A673 (cell line): ENCODE measurements at regions not wholly inside any gene's neighbourhood (a gene's known extent, or its start where the extent isn't known, plus 50 kb on each side); places are given as distances from the start of the nearest gene placed in this dataset.

Experiments used
- BruUV-seq: library from RNA; stranded (reverse); fragments of 400-500 nt; replicated peaks from 2 replicates; lab custom pipeline; 2021; lab: Mats Ljungman, UMichigan
- CTCF ChIA-PET: fragments of 300-600 bp; sonication (Branson Sonifier 250); formaldehyde crosslinking; loops from one replicate; lab custom pipeline; 2022; ENCODE audit warnings: antibody characterized with exemption; lab: Charles Lee
- POLR2A ChIA-PET: fragments of 300-600 bp; sonication (Branson Sonifier 250); formaldehyde crosslinking; loops from one replicate; lab custom pipeline; 2022; ENCODE audit warnings: antibody characterized with exemption; ENCODE audit not compliant: low non-redundant PET; lab: Charles Lee
- DNase-seq: peaks from one replicate; pipeline ENCODE4 v3.0.0-alpha.2; 2015; ENCODE audit warnings: low spot score
- H3K27ac ChIP-seq: fragments of 200-600 bp; sonication (generic); 2 replicates; pipeline ENCODE4 v1.5.1; 2016; ENCODE audit warnings: mixed run types, low read depth, mild to moderate bottlenecking, mixed read lengths, antibody characterized with exemption, low read length; ENCODE audit not compliant: poor library complexity, severe bottlenecking
- H3K27me3 ChIP-seq: fragments of 200-600 bp; sonication (generic); replicated peaks from 2 replicates; pipeline ENCODE4 v1.6.1; 2017; ENCODE audit warnings: mixed run types, low read depth, mild to moderate bottlenecking, mixed read lengths, antibody characterized with exemption, low read length; ENCODE audit not compliant: insufficient read depth, poor library complexity
- H3K36me3 ChIP-seq: fragments of 200-600 bp; sonication (generic); 2 replicates; pipeline ENCODE4 v1.6.1; 2016; ENCODE audit warnings: mixed run types, mild to moderate bottlenecking, mixed read lengths, antibody characterized with exemption, low read length; ENCODE audit not compliant: insufficient read depth, poor library complexity, severe bottlenecking
- H3K4me1 ChIP-seq: fragments of 200-600 bp; sonication (generic); 2 replicates; pipeline ENCODE4 v1.6.1; 2017; ENCODE audit warnings: mixed run types, mild to moderate bottlenecking, mixed read lengths, antibody characterized with exemption, low read length; ENCODE audit not compliant: insufficient read depth, poor library complexity, severe bottlenecking
- H3K4me3 ChIP-seq: fragments of 200-600 bp; sonication (generic); 2 replicates; pipeline ENCODE4 v1.5.1; 2016; ENCODE audit warnings: low read depth, mixed run types, mild to moderate bottlenecking, mixed read lengths, low read length; ENCODE audit not compliant: poor library complexity, severe bottlenecking
- H3K9me3 ChIP-seq: fragments of 200-600 bp; sonication (generic); 2 replicates; pipeline ENCODE4 v1.6.1; 2016; ENCODE audit warnings: mixed run types, low read depth, mild to moderate bottlenecking, mixed read lengths, antibody characterized with exemption, low read length; ENCODE audit not compliant: poor library complexity, severe bottlenecking
- EZH2 ChIP-seq: fragments of 200-600 bp; sonication (generic); IDR thresholded peaks from 2 replicates; pipeline ENCODE4 v1.6.1; 2017; ENCODE audit warnings: borderline replicate concordance, low read depth, mild to moderate bottlenecking, mixed read lengths, antibody characterized with exemption, low read length; ENCODE audit not compliant: poor library complexity, severe bottlenecking
- intact Hi-C: fragments of 100-400 bp; cut with micrococcal nuclease; formaldehyde crosslinking; loops from one replicate; pipeline ENCODE4 v1.10.0; 2022; ENCODE audit not compliant: unreplicated experiment
- TF ChIP-seq, protein P1 (sequence below): fragments of 300-800, 200-600 bp; sonication (generic); conservative IDR thresholded peaks from 2 replicates; pipeline ENCODE4 v1.5.1; 2017; ENCODE audit warnings: low read depth, mild to moderate bottlenecking, antibody characterized with exemption, low read length, moderate library complexity, mixed read lengths

DNA sequence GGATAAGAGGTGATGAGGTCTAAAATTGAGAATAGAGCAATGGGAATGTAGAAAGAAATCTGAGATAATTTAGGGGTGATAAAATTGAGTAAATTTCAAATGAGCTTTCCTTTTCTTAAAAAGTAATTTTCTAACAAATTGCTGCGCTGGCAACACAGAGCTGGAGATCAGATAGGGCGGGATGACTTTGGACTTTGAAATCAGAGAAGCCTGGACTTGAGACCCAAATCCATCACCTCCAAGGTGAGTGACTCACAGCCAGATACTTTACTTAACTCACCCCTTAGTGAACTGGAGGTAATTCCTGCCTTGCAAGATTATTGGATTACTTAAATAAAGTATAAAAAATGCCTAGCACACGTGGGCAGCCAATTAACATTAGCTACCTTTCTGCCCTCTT is 80.8 kb downstream of the P2RY1 start:
- no peak for DNase-seq
- ChIA-PET POLR2A (no interaction called here), CTCF (no interaction called here)
- Histone ChIP-seq H3K9me3 (no peaks in the 10 kb centered on the region), H3K4me1 (no peaks in the 10 kb centered on the region), H3K27ac (no peak overlapping the region), H3K27me3 (no peaks in the 10 kb centered on the region), H3K4me3 (no peak overlapping the region), H3K36me3 (no peaks in the 10 kb centered on the region)
- BruUV-seq: no TSS peak
- TF ChIP-seq, protein P1, sequence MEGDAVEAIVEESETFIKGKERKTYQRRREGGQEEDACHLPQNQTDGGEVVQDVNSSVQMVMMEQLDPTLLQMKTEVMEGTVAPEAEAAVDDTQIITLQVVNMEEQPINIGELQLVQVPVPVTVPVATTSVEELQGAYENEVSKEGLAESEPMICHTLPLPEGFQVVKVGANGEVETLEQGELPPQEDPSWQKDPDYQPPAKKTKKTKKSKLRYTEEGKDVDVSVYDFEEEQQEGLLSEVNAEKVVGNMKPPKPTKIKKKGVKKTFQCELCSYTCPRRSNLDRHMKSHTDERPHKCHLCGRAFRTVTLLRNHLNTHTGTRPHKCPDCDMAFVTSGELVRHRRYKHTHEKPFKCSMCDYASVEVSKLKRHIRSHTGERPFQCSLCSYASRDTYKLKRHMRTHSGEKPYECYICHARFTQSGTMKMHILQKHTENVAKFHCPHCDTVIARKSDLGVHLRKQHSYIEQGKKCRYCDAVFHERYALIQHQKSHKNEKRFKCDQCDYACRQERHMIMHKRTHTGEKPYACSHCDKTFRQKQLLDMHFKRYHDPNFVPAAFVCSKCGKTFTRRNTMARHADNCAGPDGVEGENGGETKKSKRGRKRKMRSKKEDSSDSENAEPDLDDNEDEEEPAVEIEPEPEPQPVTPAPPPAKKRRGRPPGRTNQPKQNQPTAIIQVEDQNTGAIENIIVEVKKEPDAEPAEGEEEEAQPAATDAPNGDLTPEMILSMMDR: no peak
- TF ChIP-seq EZH2: no peak
- intact Hi-C loops: no loop called here

DNA sequence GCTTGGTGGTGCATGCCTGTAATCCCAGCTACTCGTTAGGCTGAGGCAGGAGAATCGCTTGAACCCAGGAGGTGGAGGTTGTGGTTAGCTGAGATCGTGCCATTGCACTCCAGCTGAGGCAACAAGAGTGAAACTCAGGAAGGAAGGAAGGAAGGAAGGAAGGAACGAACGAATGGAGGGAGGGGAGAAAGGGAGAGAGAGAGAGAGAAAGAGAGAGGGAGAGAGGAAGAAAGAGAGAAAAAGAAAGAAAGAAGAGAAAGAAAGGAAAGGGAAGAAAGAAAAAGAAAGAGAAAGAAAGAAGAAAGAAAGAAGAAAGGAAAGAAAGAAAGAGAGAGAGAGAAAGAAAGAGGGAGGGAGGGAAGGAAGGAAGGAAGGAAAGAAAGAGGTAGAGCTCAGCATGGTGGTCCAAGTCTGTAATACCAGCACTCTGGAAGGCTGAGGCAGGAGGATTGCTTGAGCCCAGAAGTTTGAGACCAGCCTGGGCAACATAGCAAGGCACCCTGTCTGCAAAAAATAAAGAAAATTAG is 81.9 kb downstream of the P2RY1 start:
- Histone ChIP-seq H3K9me3 (no peaks in the 10 kb centered on the region), H3K36me3 (no peaks in the 10 kb centered on the region), H3K27ac (no peak overlapping the region), H3K4me3 (no peak overlapping the region), H3K27me3 (no peaks in the 10 kb centered on the region), H3K4me1 (no peaks in the 10 kb centered on the region)
- no TSS peak for BruUV-seq
- ChIA-PET CTCF (no interaction called here), POLR2A (no interaction called here)
- no peak for DNase-seq
- TF ChIP-seq EZH2: no peak
- TF ChIP-seq, protein P1: no peak
- intact Hi-C loops: no loop called here

DNA sequence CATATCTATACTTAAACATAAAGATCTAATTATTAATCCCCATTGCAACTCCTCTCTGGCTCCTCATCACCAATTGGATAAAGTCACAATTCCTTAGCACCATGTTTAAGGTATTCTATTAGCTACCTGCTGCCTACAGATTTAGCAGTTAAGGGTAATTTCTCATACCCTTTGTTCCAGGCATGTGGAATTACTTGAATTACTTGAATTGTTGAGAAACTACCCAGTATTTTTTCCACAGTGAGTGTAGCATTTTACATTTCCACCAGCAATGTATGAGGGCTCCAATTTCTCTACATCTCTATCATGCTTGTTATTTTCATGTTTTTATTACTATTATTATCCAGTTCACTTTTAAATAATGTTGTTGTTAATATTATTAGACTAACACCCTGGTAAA is 86.4 kb downstream of the P2RY1 start:
- intact Hi-C loops: no loop called here
- Histone ChIP-seq H3K9me3 (no peaks in the 10 kb centered on the region), H3K4me1 (peaks cover 17% of the 10 kb centered on the region), H3K27ac (no peak overlapping the region), H3K4me3 (no peak overlapping the region), H3K27me3 (no peaks in the 10 kb centered on the region), H3K36me3 (no peaks in the 10 kb centered on the region)
- no TSS peak for BruUV-seq
- DNase-seq: no peak
- CTCF ChIA-PET: no interaction called here
- POLR2A ChIA-PET: no interaction called here
- TF ChIP-seq EZH2: no peak
- TF ChIP-seq, protein P1: no peak
